ENCODE measurements at regions not wholly inside any gene's neighbourhood (a gene's known extent, or its start where the extent isn't known, plus 50 kb on each side); places are given as distances from the start of the nearest gene placed in this dataset.

- Histone ChIP-seq H3K36me3 (ENCODE audit: control insufficient read depth, insufficient read depth, low read length) (no peaks in the 10 kb centered on the region), H3K9me3 (replicated peaks; ENCODE audit: control insufficient read depth, low read depth, low read length) (peaks cover 5% of the 10 kb centered on the region), H3K27me3 (ENCODE audit: control insufficient read depth, insufficient read depth, low read length) (peaks cover 4% of the 10 kb centered on the region), H3K27ac (ENCODE audit: low read length) (no peak overlapping the region), H3K4me3 (ENCODE audit: low read length) (no peak overlapping the region), H3K4me1 (ENCODE audit: control insufficient read depth, insufficient read depth, low read length) (peaks cover 43% of the 10 kb centered on the region)
- 54% methylated on average over 4 of the region's 5 CpGs for WGBS (ENCODE audit: insufficient coverage)
- no peak for DNase-seq
Measured at GRCh38 chr1:229882621-229883020, 184.4 kb upstream of the GALNT2 start.

- DNase-seq: no peak
- H3K36me3 ChIP-seq (ENCODE audit: control insufficient read depth, insufficient read depth, low read length): no peaks in the 10 kb centered on the region
- no peak overlapping the region for H3K4me3 ChIP-seq (ENCODE audit: low read length)
- H3K27me3 ChIP-seq (ENCODE audit: control insufficient read depth, insufficient read depth, low read length): peaks cover 3% of the 10 kb centered on the region
- H3K4me1 ChIP-seq (ENCODE audit: control insufficient read depth, insufficient read depth, low read length): peaks cover 45% of the 10 kb centered on the region
- H3K27ac ChIP-seq (ENCODE audit: low read length): no peak overlapping the region
- WGBS (ENCODE audit: insufficient coverage): 57% methylated on average over 1 of the region's 7 CpGs
- H3K9me3 ChIP-seq (replicated peaks; ENCODE audit: control insufficient read depth, low read depth, low read length): peaks cover 10% of the 10 kb centered on the region
Measured at GRCh38 chr1:229883504-229884200, 183.4 kb upstream of the GALNT2 start.

GRCh38 chr1:229884765-229885164 is 182.3 kb upstream of the GALNT2 start:
- no peak overlapping the region for H3K27ac ChIP-seq (ENCODE audit: low read length)
- 20% methylated on average over 1 of the region's 4 CpGs for WGBS (ENCODE audit: insufficient coverage)
- H3K4me3 ChIP-seq (ENCODE audit: low read length): no peak overlapping the region
- DNase-seq: no peak
- peaks cover 3% of the 10 kb centered on the region for H3K27me3 ChIP-seq (ENCODE audit: control insufficient read depth, insufficient read depth, low read length)
- H3K4me1 ChIP-seq (ENCODE audit: control insufficient read depth, insufficient read depth, low read length): peaks cover 39% of the 10 kb centered on the region
- H3K36me3 ChIP-seq (ENCODE audit: control insufficient read depth, insufficient read depth, low read length): no peaks in the 10 kb centered on the region
- H3K9me3 ChIP-seq (replicated peaks; ENCODE audit: control insufficient read depth, low read depth, low read length): peaks cover 10% of the 10 kb centered on the region

- H3K4me1 ChIP-seq (ENCODE audit: control insufficient read depth, insufficient read depth, low read length): peaks cover 32% of the 10 kb centered on the region
- whole genome bisulfite sequencing (ENCODE audit: insufficient coverage): 75% methylated on average over 12 of the region's 12 CpGs
- H3K36me3 ChIP-seq (ENCODE audit: control insufficient read depth, insufficient read depth, low read length): no peaks in the 10 kb centered on the region
- H3K9me3 ChIP-seq (replicated peaks; ENCODE audit: control insufficient read depth, low read depth, low read length): peaks cover 10% of the 10 kb centered on the region
- H3K27me3 ChIP-seq (ENCODE audit: control insufficient read depth, insufficient read depth, low read length): no peaks in the 10 kb centered on the region
- DNase-seq: no peak
- no peak overlapping the region for H3K27ac ChIP-seq (ENCODE audit: low read length)
- H3K4me3 ChIP-seq (ENCODE audit: low read length): no peak overlapping the region
Measured at GRCh38 chr1:229885568-229886495, 181.2 kb upstream of the GALNT2 start.

- Histone ChIP-seq H3K36me3 (ENCODE audit: control insufficient read depth, insufficient read depth, low read length) (no peaks in the 10 kb centered on the region), H3K27me3 (ENCODE audit: control insufficient read depth, insufficient read depth, low read length) (no peaks in the 10 kb centered on the region), H3K4me1 (ENCODE audit: control insufficient read depth, insufficient read depth, low read length) (peaks cover 29% of the 10 kb centered on the region), H3K27ac (ENCODE audit: low read length) (no peak overlapping the region), H3K9me3 (replicated peaks; ENCODE audit: control insufficient read depth, low read depth, low read length) (peaks cover 10% of the 10 kb centered on the region), H3K4me3 (ENCODE audit: low read length) (no peak overlapping the region)
- 97% methylated on average over 5 of the region's 8 CpGs for WGBS (ENCODE audit: insufficient coverage)
- no peak for DNase-seq
Measured at GRCh38 chr1:229886636-229887035, 180.4 kb upstream of the GALNT2 start.

- Histone ChIP-seq H3K27ac (ENCODE audit: low read length) (peak overlapping the region; percentile 42), H3K36me3 (ENCODE audit: control insufficient read depth, insufficient read depth, low read length) (no peaks in the 10 kb centered on the region), H3K9me3 (replicated peaks; ENCODE audit: control insufficient read depth, low read depth, low read length) (peaks cover 10% of the 10 kb centered on the region), H3K4me1 (ENCODE audit: control insufficient read depth, insufficient read depth, low read length) (peaks cover 29% of the 10 kb centered on the region), H3K27me3 (ENCODE audit: control insufficient read depth, insufficient read depth, low read length) (no peaks in the 10 kb centered on the region), H3K4me3 (ENCODE audit: low read length) (no peak overlapping the region)
- peak; percentile 26 for DNase-seq
- WGBS (ENCODE audit: insufficient coverage): 63% methylated on average over 3 of the region's 3 CpGs
Measured at GRCh38 chr1:229887043-229887822, 179.8 kb upstream of the GALNT2 start.

- no peaks in the 10 kb centered on the region for H3K36me3 ChIP-seq (ENCODE audit: control insufficient read depth, insufficient read depth, low read length)
- H3K27me3 ChIP-seq (ENCODE audit: control insufficient read depth, insufficient read depth, low read length): no peaks in the 10 kb centered on the region
- H3K9me3 ChIP-seq (replicated peaks; ENCODE audit: control insufficient read depth, low read depth, low read length): peaks cover 10% of the 10 kb centered on the region
- H3K4me3 ChIP-seq (ENCODE audit: low read length): no peak overlapping the region
- no peak for DNase-seq
- H3K4me1 ChIP-seq (ENCODE audit: control insufficient read depth, insufficient read depth, low read length): peaks cover 24% of the 10 kb centered on the region
- peak overlapping the region; percentile 65 for H3K27ac ChIP-seq (ENCODE audit: low read length)
- 100% methylated on average over 2 of the region's 2 CpGs for WGBS (ENCODE audit: insufficient coverage)
Measured at GRCh38 chr1:229888157-229888556, 178.9 kb upstream of the GALNT2 start.

- H3K4me1 ChIP-seq (ENCODE audit: control insufficient read depth, insufficient read depth, low read length): peaks cover 24% of the 10 kb centered on the region
- peaks cover 10% of the 10 kb centered on the region for H3K9me3 ChIP-seq (replicated peaks; ENCODE audit: control insufficient read depth, low read depth, low read length)
- H3K27me3 ChIP-seq (ENCODE audit: control insufficient read depth, insufficient read depth, low read length): no peaks in the 10 kb centered on the region
- whole genome bisulfite sequencing (ENCODE audit: insufficient coverage): 80% methylated on average over 1 of the region's 3 CpGs
- no peak overlapping the region for H3K4me3 ChIP-seq (ENCODE audit: low read length)
- no peaks in the 10 kb centered on the region for H3K36me3 ChIP-seq (ENCODE audit: control insufficient read depth, insufficient read depth, low read length)
- H3K27ac ChIP-seq (ENCODE audit: low read length): peak overlapping the region; percentile 77
- no peak for DNase-seq
Measured at GRCh38 chr1:229888561-229889001, 178.5 kb upstream of the GALNT2 start.

- WGBS (ENCODE audit: insufficient coverage): 86% methylated on average over 1 of the region's 1 CpG
- peak; percentile 43 for DNase-seq
- Histone ChIP-seq H3K36me3 (ENCODE audit: control insufficient read depth, insufficient read depth, low read length) (no peaks in the 10 kb centered on the region), H3K27ac (ENCODE audit: low read length) (peak overlapping the region; percentile 77), H3K9me3 (replicated peaks; ENCODE audit: control insufficient read depth, low read depth, low read length) (peaks cover 10% of the 10 kb centered on the region), H3K4me3 (ENCODE audit: low read length) (no peak overlapping the region), H3K27me3 (ENCODE audit: control insufficient read depth, insufficient read depth, low read length) (no peaks in the 10 kb centered on the region), H3K4me1 (ENCODE audit: control insufficient read depth, insufficient read depth, low read length) (peaks cover 24% of the 10 kb centered on the region)
Measured at GRCh38 chr1:229889031-229889517, 178.0 kb upstream of the GALNT2 start.

Measured in muscle of leg (tissue), 3 donors.